DMS153 treated with DMSO at 0.1 percent for 48 hours (cell line): ENCODE measurements at regions not wholly inside any gene's neighbourhood (a gene's known extent, or its start where the extent isn't known, plus 50 kb on each side); places are given as distances from the start of the nearest gene placed in this dataset.
A peak's percentile ranks its signal among the peaks of the same experiment; 100 is the strongest.

Experiments
- DNase-seq: peaks from one replicate; lab custom pipeline; 2025; ENCODE audit not compliant: unreplicated experiment; lab: John Stamatoyannopoulos, UW

GRCh38 chr3:118556983-118557382, 477.7 kb downstream of the IGSF11 start:
- no peak for DNase-seq

GRCh38 chr3:118557513-118557912, 477.1 kb downstream of the IGSF11 start:
- no peak for DNase-seq

- DNase-seq, result no peak
These were observed 475.4 kb downstream of the IGSF11 start for GRCh38 chr3:118559286-118559685.

- DNase-seq, result no peak
These were observed 469.8 kb downstream of the IGSF11 start for GRCh38 chr3:118564800-118565199.

- DNase-seq, result no peak
These were observed 460.7 kb downstream of the IGSF11 start for GRCh38 chr3:118573912-118574311.

GRCh38 chr3:118577055-118577777, 457.4 kb downstream of the IGSF11 start:
- DNase-seq, result no peak

GRCh38 chr3:118578559-118578958, 456.1 kb downstream of the IGSF11 start:
- DNase-seq, result no peak

- no peak for DNase-seq
These were observed 447.5 kb downstream of the IGSF11 start for GRCh38 chr3:118587037-118587741.

- DNase-seq, result no peak
These were observed 446.8 kb downstream of the IGSF11 start for GRCh38 chr3:118587847-118588246.

GRCh38 chr3:118593277-118593670, 441.4 kb downstream of the IGSF11 start:
- DNase-seq, result no peak

GRCh38 chr3:118597184-118597583, 437.5 kb downstream of the IGSF11 start:
- no peak for DNase-seq

- DNase-seq, result no peak
These were observed 426.5 kb downstream of the IGSF11 start for GRCh38 chr3:118607915-118608820.

GRCh38 chr3:118618247-118619040, 416.2 kb downstream of the IGSF11 start:
- DNase-seq, result no peak

GRCh38 chr3:118626453-118626852, 408.2 kb downstream of the IGSF11 start:
- DNase-seq, result no peak

GRCh38 chr3:118628704-118629341, 405.8 kb downstream of the IGSF11 start:
- peak; percentile 63 for DNase-seq

- no peak for DNase-seq
These were observed 404.8 kb downstream of the IGSF11 start for GRCh38 chr3:118629821-118630220.

GRCh38 chr3:118635711-118636110, 398.9 kb downstream of the IGSF11 start:
- DNase-seq, result no peak

- DNase-seq, result no peak
These were observed 397.8 kb downstream of the IGSF11 start for GRCh38 chr3:118636841-118637240.

GRCh38 chr3:118637846-118638245, 396.8 kb downstream of the IGSF11 start:
- DNase-seq, result no peak

- DNase-seq, result peak; percentile 42
These were observed 393.0 kb downstream of the IGSF11 start for GRCh38 chr3:118641608-118642007.
